AG04449 (cell line): ENCODE measurements at regions not wholly inside any gene's neighbourhood (a gene's known extent, or its start where the extent isn't known, plus 50 kb on each side); places are given as distances from the start of the nearest gene placed in this dataset.
A peak's percentile ranks its signal among the peaks of the same experiment; 100 is the strongest.

Experiments used
- CTCF ChIA-PET: fragments of 350-600 bp; formaldehyde crosslinking; extraction: SDS; loops from one replicate; lab custom pipeline; 2021; ENCODE audit warnings: antibody characterized with exemption; lab: Yijun Ruan, JAX
- POLR2A ChIA-PET: fragments of 400-600, 350-600 bp; formaldehyde crosslinking; extraction: SDS; loops from one replicate; lab custom pipeline; 2020; ENCODE audit warnings: antibody characterized with exemption, inconsistent platforms; lab: Yijun Ruan, JAX
- DNase-seq: peaks from one replicate; pipeline ENCODE4 v3.0.0-alpha.2; 2010; ENCODE audit warnings: low read depth, low spot score
- H3K4me3 ChIP-seq: 2 replicates; pipeline ENCODE4 v1.5.1; 2011; ENCODE audit warnings: low read depth, mild to moderate bottlenecking, control low read depth, low read length
- CTCF ChIP-seq: IDR thresholded peaks from one replicate; pipeline ENCODE4 v1.5.1; 2011; ENCODE audit warnings: mild to moderate bottlenecking, moderate library complexity, low read length, control low read depth, inconsistent platforms; ENCODE audit not compliant: insufficient read depth; ENCODE audit errors: missing control alignments

DNA sequence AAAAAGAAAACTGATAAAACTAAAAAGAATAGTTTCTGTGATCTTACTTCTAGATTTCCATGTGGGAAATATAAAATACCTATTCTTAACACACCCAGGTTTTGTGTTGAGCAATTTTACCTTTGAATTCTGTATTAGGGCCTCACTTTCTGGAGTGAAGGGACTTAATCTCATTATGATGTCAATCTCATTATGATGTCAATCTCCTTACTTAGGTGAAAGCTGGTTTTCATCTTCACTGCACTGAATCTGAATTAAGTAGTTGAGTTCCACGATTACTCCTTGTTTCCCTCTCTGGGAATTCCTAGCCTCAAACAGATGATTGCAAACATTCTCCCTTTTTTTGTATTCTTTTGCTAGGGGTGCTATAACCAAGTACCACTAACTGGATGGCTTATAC is 1367.2 kb downstream of the EFNB2 start:
- CTCF ChIA-PET, result no interaction called here

GRCh38 chr13:105167385-105167784 is 1368.1 kb downstream of the EFNB2 start:
- no peak overlapping the region for H3K4me3 ChIP-seq
- no peak for DNase-seq
- ChIA-PET POLR2A (interaction anchor here (0.7 kb wide), 1 partner anchor 29 kb away, joined by 3 read pairs; no protein-coding TSS in a partner anchor), CTCF (no interaction called here)
- no peak for TF ChIP-seq CTCF

More for the DNA sequence above, 1367.2 kb downstream of the EFNB2 start:
- POLR2A ChIA-PET, result no interaction called here
- no peak overlapping the region for H3K4me3 ChIP-seq
- no peak for TF ChIP-seq CTCF
- no peak for DNase-seq

- TF ChIP-seq CTCF, result no peak
- POLR2A ChIA-PET, result no interaction called here
Observed at GRCh38 chr13:105165449-105166125, 1369.9 kb downstream of the EFNB2 start.

GRCh38 chr13:105159841-105160240 is 1375.6 kb downstream of the EFNB2 start:
- CTCF ChIA-PET, result no interaction called here
- TF ChIP-seq CTCF, result no peak
- no peak overlapping the region for H3K4me3 ChIP-seq
- DNase-seq, result no peak
- POLR2A ChIA-PET, result no interaction called here

More at GRCh38 chr13:105165449-105166125, 1369.9 kb downstream of the EFNB2 start:
- CTCF ChIA-PET, result no interaction called here
- H3K4me3 ChIP-seq, result no peak overlapping the region
- DNase-seq, result no peak

GRCh38 chr13:105153611-105154010 is 1381.9 kb downstream of the EFNB2 start:
- peak; percentile 26 for DNase-seq
- H3K4me3 ChIP-seq, result no peak overlapping the region
- no peak for TF ChIP-seq CTCF
- ChIA-PET POLR2A (no interaction called here), CTCF (no interaction called here)

- TF ChIP-seq CTCF, result no peak
- DNase-seq, result no peak
- ChIA-PET POLR2A (no interaction called here), CTCF (no interaction called here)
- no peak overlapping the region for H3K4me3 ChIP-seq
Observed at GRCh38 chr13:105151639-105152038, 1383.8 kb downstream of the EFNB2 start.
